H1 (cell line): ENCODE measurements at regions not wholly inside any gene's neighbourhood (a gene's known extent, or its start where the extent isn't known, plus 50 kb on each side); places are given as distances from the start of the nearest gene placed in this dataset.

ENCODE experiments used
- CTCF ChIA-PET: fragments of 300-600 bp; sonication (Branson Sonifier 250); formaldehyde crosslinking; loops from one replicate; lab custom pipeline; 2021; ENCODE audit not compliant: partially characterized antibody; lab: Charles Lee
- POLR2A ChIA-PET: fragments of 300-600 bp; sonication (Branson Sonifier 250); formaldehyde crosslinking; loops from one replicate; lab custom pipeline; 2021; ENCODE audit warnings: inconsistent platforms; ENCODE audit not compliant: partially characterized antibody; lab: Charles Lee
- DNase-seq, 2 experiments: peaks; one replicate each; pipeline versions ENCODE4 v3.0.0 to v3.0.0-alpha.2; 2010 to 2022; ENCODE audit warnings: low spot score in 2 of 2, low read depth in 1 of 2, mixed read lengths in 1 of 2
- FAIRE-seq: peaks from 2 replicates; lab custom pipeline; 2011; peaks lifted over from hg19 to GRCh38; lab: Jason Lieb, UNC
- H2AFZ ChIP-seq: 2 replicates; pipeline ENCODE4 v1.8.1; 2012; ENCODE audit warnings: low read length, inconsistent platforms
- H2AK5ac ChIP-seq: 2 replicates; pipeline ENCODE4 v1.6.1; 2013; ENCODE audit warnings: low read depth, low read length
- H2BK120ac ChIP-seq: replicated peaks from 2 replicates; pipeline ENCODE3; 2013; ENCODE audit warnings: low read depth, low read length, inconsistent platforms
- H2BK12ac ChIP-seq: 2 replicates; pipeline ENCODE4 v1.6.1; 2013; ENCODE audit warnings: low read depth, low read length
- H2BK15ac ChIP-seq: 2 replicates; pipeline ENCODE4 v1.6.1; 2013; ENCODE audit warnings: low read length
- H2BK20ac ChIP-seq: 2 replicates; pipeline ENCODE4 v1.6.1; 2013; ENCODE audit warnings: low read length
- H2BK5ac ChIP-seq: 2 replicates; pipeline ENCODE4 v1.6.1; 2013; ENCODE audit warnings: low read depth, low read length
- H3K14ac ChIP-seq: 2 replicates; pipeline ENCODE4 v1.6.1; 2013; ENCODE audit warnings: inconsistent platforms; ENCODE audit not compliant: insufficient read length
- H3K18ac ChIP-seq: 2 replicates; pipeline ENCODE4 v1.6.1; 2013; ENCODE audit warnings: low read length; ENCODE audit errors: extremely low read depth
- H3K23ac ChIP-seq: 2 replicates; pipeline ENCODE4 v1.6.1; 2013; ENCODE audit warnings: inconsistent platforms; ENCODE audit not compliant: insufficient read length
- H3K23me2 ChIP-seq: 2 replicates; pipeline ENCODE4 v1.6.1; 2013; ENCODE audit warnings: low read depth, low read length
- H3K27ac ChIP-seq: 2 replicates; pipeline ENCODE4 v1.6.1; 2011; ENCODE audit warnings: low read depth, low read length, inconsistent platforms
- H3K27me3 ChIP-seq, 4 experiments: replicated peaks in 1 of 4; 1 replicate in 1 of 4; 2 replicates in 3 of 4; pipeline versions ENCODE4 v1.6.1 to v1.8.1; 2011 to 2013; ENCODE audit warnings: low read length in 3 of 4, mild to moderate bottlenecking in 3 of 4, inconsistent platforms in 2 of 4, mixed read lengths in 2 of 4, moderate library complexity in 1 of 4; ENCODE audit not compliant: control insufficient read depth in 3 of 4, insufficient read depth in 3 of 4; ENCODE audit errors: extremely low read depth in 1 of 4
- H3K36me3 ChIP-seq, 4 experiments: 2 replicates each; pipeline versions ENCODE4 v1.6.1 to v1.8.1; 2011 to 2013; ENCODE audit warnings: mild to moderate bottlenecking in 4 of 4, low read length in 3 of 4, moderate library complexity in 2 of 4, control low read depth in 1 of 4, inconsistent platforms in 1 of 4; ENCODE audit not compliant: insufficient read depth in 4 of 4, control insufficient read depth in 2 of 4
- H3K4ac ChIP-seq: replicated peaks from 2 replicates; pipeline ENCODE3; 2013; ENCODE audit warnings: low read length, low read depth, mixed read lengths, inconsistent platforms; ENCODE audit not compliant: insufficient read length
- H3K4me1 ChIP-seq, 4 experiments: replicated peaks in 1 of 4; 1 replicate in 1 of 4; 2 replicates in 3 of 4; pipeline versions ENCODE4 v1.6.1 to v1.8.1; 2011 to 2013; ENCODE audit warnings: low read length in 3 of 4, inconsistent platforms in 2 of 4, mixed read lengths in 1 of 4; ENCODE audit not compliant: insufficient read depth in 4 of 4, control insufficient read depth in 3 of 4
- H3K4me2 ChIP-seq, 2 experiments: 2 replicates each; pipeline versions ENCODE4 v1.6.1 to v1.8.1; 2011 to 2013; ENCODE audit warnings: low read depth in 2 of 2, low read length in 2 of 2, control low read depth in 1 of 2, inconsistent platforms in 1 of 2, mild to moderate bottlenecking in 1 of 2; ENCODE audit not compliant: insufficient read depth in 1 of 2
- H3K4me3 ChIP-seq, 4 experiments: fragments of 200-600, 300-600 bp in 1 of 4; sonication (generic), shearing (Covaris generic), sonication (Bioruptor Twin) in 1 of 4; 2 replicates each; pipeline versions ENCODE4 v1.5.1 to v1.8.1; 2011 to 2016; ENCODE audit warnings: low read length in 4 of 4, low read depth in 3 of 4, control low read depth in 2 of 4, inconsistent platforms in 2 of 4, mild to moderate bottlenecking in 2 of 4, mixed read lengths in 1 of 4, moderate library complexity in 1 of 4; ENCODE audit not compliant: insufficient read depth in 2 of 4; ENCODE audit errors: extremely low read depth in 1 of 4
- H3K56ac ChIP-seq: replicated peaks from 2 replicates; pipeline ENCODE3; 2013; ENCODE audit warnings: low read depth, mild to moderate bottlenecking, mixed read lengths, low read length, inconsistent platforms; ENCODE audit not compliant: insufficient read length
- H3K79me1 ChIP-seq: 2 replicates; pipeline ENCODE4 v1.6.1; 2013; ENCODE audit warnings: low read depth, low read length, control low read depth
- H3K79me2 ChIP-seq, 2 experiments: 2 replicates each; pipeline versions ENCODE4 v1.6.1 to v1.8.1; 2012 to 2013; ENCODE audit warnings: low read length in 2 of 2, mild to moderate bottlenecking in 2 of 2, inconsistent platforms in 1 of 2; ENCODE audit not compliant: insufficient read depth in 2 of 2, control insufficient read depth in 1 of 2
- H3K9ac ChIP-seq, 4 experiments: replicated peaks in 1 of 4; 1 replicate in 1 of 4; 2 replicates in 3 of 4; pipeline versions ENCODE4 v1.6.1 to v1.8.1; 2011 to 2013; ENCODE audit warnings: low read depth in 3 of 4, low read length in 3 of 4, control low read depth in 2 of 4, mild to moderate bottlenecking in 2 of 4, moderate library complexity in 2 of 4, inconsistent platforms in 1 of 4; ENCODE audit errors: extremely low read depth in 1 of 4
- H3K9me3 ChIP-seq, 2 experiments: 2 replicates each; pipeline versions ENCODE4 v1.6.1 to v1.8.1; 2012 to 2013; ENCODE audit warnings: mild to moderate bottlenecking in 2 of 2, moderate library complexity in 2 of 2, control low read depth in 1 of 2, inconsistent platforms in 1 of 2, low read depth in 1 of 2, low read length in 1 of 2, mixed read lengths in 1 of 2; ENCODE audit not compliant: insufficient read depth in 2 of 2
- H4K20me1 ChIP-seq, 2 experiments: replicated peaks in 1 of 2; 2 replicates each; pipeline versions ENCODE3 to v1.8.1; 2011 to 2013; ENCODE audit warnings: inconsistent platforms in 2 of 2, low read length in 2 of 2, mild to moderate bottlenecking in 1 of 2; ENCODE audit not compliant: insufficient read depth in 2 of 2, control insufficient read depth in 1 of 2
- H4K5ac ChIP-seq: 2 replicates; pipeline ENCODE4 v1.6.1; 2013; ENCODE audit warnings: low read length, low read depth, mixed read lengths, inconsistent platforms; ENCODE audit not compliant: insufficient read length
- H4K8ac ChIP-seq: 2 replicates; pipeline ENCODE4 v1.8.0; 2013; ENCODE audit warnings: mild to moderate bottlenecking, moderate library complexity, low read length, inconsistent platforms; ENCODE audit not compliant: insufficient read depth; ENCODE audit errors: extremely low read depth
- H4K91ac ChIP-seq: replicated peaks from 2 replicates; pipeline ENCODE3; 2013; ENCODE audit warnings: low read length, mixed read lengths, inconsistent platforms; ENCODE audit not compliant: insufficient read length
- ATF3 ChIP-seq: IDR thresholded peaks from 2 replicates; pipeline ENCODE4 v1.6.1; 2011; ENCODE audit warnings: low read depth, mild to moderate bottlenecking, low read length; ENCODE audit not compliant: insufficient read depth
- BACH1 ChIP-seq: IDR thresholded peaks from 2 replicates; pipeline ENCODE4 v1.6.1; 2012; ENCODE audit warnings: low read length, improper control_type of control experiment
- CBX5 ChIP-seq: fragments of 300-800, 300-1000 bp; sonication (generic); IDR thresholded peaks from 2 replicates; pipeline ENCODE4 v1.7.1; 2016; ENCODE audit warnings: antibody characterized with exemption, low read length, low read depth
- CREB1 ChIP-seq: IDR thresholded peaks from 2 replicates; pipeline ENCODE4 v1.6.1; 2012; ENCODE audit warnings: inconsistent platforms
- CTBP2 ChIP-seq: IDR thresholded peaks from 2 replicates; pipeline ENCODE4 v1.7.0; 2011; ENCODE audit warnings: borderline replicate concordance, mild to moderate bottlenecking, moderate library complexity, mixed read lengths, low read length; ENCODE audit not compliant: insufficient read depth, insufficient read length
- CTCF ChIP-seq, 3 experiments: IDR thresholded peaks; 1 replicate in 2 of 3; 2 replicates in 1 of 3; pipeline versions ENCODE4 v1.5.1 to v1.6.1; 2011; ENCODE audit warnings: low read length in 3 of 3, mild to moderate bottlenecking in 3 of 3, inconsistent platforms in 2 of 3, low read depth in 1 of 3, moderate library complexity in 1 of 3; ENCODE audit not compliant: insufficient read depth in 1 of 3; ENCODE audit errors: control extremely low read depth in 1 of 3
- EP300 ChIP-seq, 2 experiments: IDR thresholded peaks; 1 replicate in 1 of 2; 2 replicates in 1 of 2; pipeline ENCODE4 v1.6.1; 2011 to 2012; ENCODE audit warnings: low read depth in 2 of 2, low read length in 2 of 2, mild to moderate bottlenecking in 2 of 2, borderline replicate concordance in 1 of 2, inconsistent platforms in 1 of 2, moderate library complexity in 1 of 2
- KDM4A ChIP-seq: IDR thresholded peaks from one replicate; pipeline ENCODE4 v1.7.1; 2012; ENCODE audit warnings: low read depth, mild to moderate bottlenecking, moderate library complexity, low read length, inconsistent platforms; ENCODE audit not compliant: severe bottlenecking
- KDM5A ChIP-seq: fragments of 200-600 bp; IDR thresholded peaks from 2 replicates; pipeline ENCODE4 v1.7.1; 2012; ENCODE audit warnings: mild to moderate bottlenecking, low read length, inconsistent platforms, mixed read lengths
- MAFK ChIP-seq: IDR thresholded peaks from 2 replicates; pipeline ENCODE4 v1.6.1; 2012; ENCODE audit warnings: low read depth, mild to moderate bottlenecking, improper control_type of control experiment, low read length
- RNF2 ChIP-seq: fragments of 200-900, 300-1000 bp; sonication (generic); IDR thresholded peaks from 2 replicates; pipeline ENCODE4 v1.7.1; 2016; ENCODE audit warnings: borderline replicate concordance, low read depth, mild to moderate bottlenecking, antibody characterized with exemption, low read length; ENCODE audit not compliant: poor library complexity, severe bottlenecking; ENCODE audit errors: missing control alignments
- SP4 ChIP-seq: IDR thresholded peaks from 2 replicates; pipeline ENCODE4 v1.6.1; 2012; ENCODE audit warnings: low read length, inconsistent platforms
- WGBS, 2 experiments: shearing (Covaris generic) in 1 of 2; methylation state at CpG; one replicate each; pipeline versions ENCODE4 v1.1.6 to v1.1.7; 2013 to 2015; ENCODE audit warnings: low lambda C conversion rate in 2 of 2, mixed read lengths in 2 of 2, inconsistent platforms in 1 of 2, low coverage in 1 of 2, missing lambda C conversion rate in 1 of 2; ENCODE audit not compliant: insufficient replicate concordance in 2 of 2, insufficient coverage in 1 of 2, insufficient read length in 1 of 2; ENCODE audit errors: extremely low coverage in 1 of 2, missing lambda C conversion rate in 1 of 2; 5-methylcytosine and 5-hydroxymethylcytosine counted together

- H3K18ac ChIP-seq = no peak overlapping the region
- H4K5ac ChIP-seq = no peak overlapping the region
- H3K4me1 ChIP-seq = no peaks in the 10 kb centered on the region
- no peak overlapping the region for H2AK5ac ChIP-seq
- H3K4me3 ChIP-seq = no peak overlapping the region
- H2BK20ac ChIP-seq = no peak overlapping the region
- no peak overlapping the region for H3K27ac ChIP-seq
- no peak overlapping the region for H3K4ac ChIP-seq
- POLR2A ChIA-PET = no interaction called here
- no peaks in the 10 kb centered on the region for H3K36me3 ChIP-seq
- no peaks in the 10 kb centered on the region for H3K27me3 ChIP-seq
- H3K4me2 ChIP-seq = no peak overlapping the region
- H3K23me2 ChIP-seq = no peaks in the 10 kb centered on the region
- H2BK120ac ChIP-seq = no peak overlapping the region
- H2BK12ac ChIP-seq = no peak overlapping the region
- H3K56ac ChIP-seq = no peak overlapping the region
- 88% methylated on average over 4 of the region's 4 CpGs; no CpG with 5 or more reads in 1 of the 2 experiments for WGBS, 2 experiments
- H3K9me3 ChIP-seq = no peaks in the 10 kb centered on the region
- CTCF ChIA-PET = no interaction called here
- no peak overlapping the region for H3K23ac ChIP-seq
- no peak overlapping the region for H2BK15ac ChIP-seq
- no peak overlapping the region for H2AFZ ChIP-seq
- no peak overlapping the region for H3K9ac ChIP-seq
- no peak overlapping the region for H4K8ac ChIP-seq
- no peak overlapping the region for H2BK5ac ChIP-seq
- H4K20me1 ChIP-seq = no peaks in the 10 kb centered on the region
- no peak overlapping the region for H4K91ac ChIP-seq
- no peak for FAIRE-seq
- no peak for DNase-seq
- H3K14ac ChIP-seq = no peak overlapping the region
- H3K79me1 ChIP-seq = no peaks in the 10 kb centered on the region
- H3K79me2 ChIP-seq = no peaks in the 10 kb centered on the region
- TF ChIP-seq CBX5 (no peak), MAFK (no peak), CTBP2 (no peak), RNF2 (no peak), CREB1 (no peak), CTCF (IDR thresholded peaks at IDR 0.05; ENCODE audit: control extremely low read depth in 1 of 3, insufficient read depth in 1 of 3, low read depth in 1 of 3, low read length in 3 of 3) (no peak), SP4 (no peak), BACH1 (no peak), KDM5A (no peak), KDM4A (no peak), ATF3 (no peak), EP300 (IDR thresholded peaks at IDR 0.05; ENCODE audit: borderline replicate concordance in 1 of 2, low read depth in 2 of 2, low read length in 2 of 2) (no peak)
Measured at GRCh38 chr14:83470466-83470865, 1936.8 kb upstream of the SEL1L start.
